Suppressor macrophage treated with lipopolysaccharide for 1 hour (primary cell): ENCODE measurements at regions not wholly inside any gene's neighbourhood (a gene's known extent, or its start where the extent isn't known, plus 50 kb on each side); places are given as distances from the start of the nearest gene placed in this dataset.

Experiments used
- DNase-seq, 3 donors: peaks; one replicate each; pipeline ENCODE4 v3.0.0-alpha.2; 2020 to 2022

GRCh38 chr6:119627908-119628669 lies 278.5 kb upstream of the MAN1A1 start:
- peak in 2 of 3 donors; percentile 36 to 66 for DNase-seq

- DNase-seq: no peak
Observed at GRCh38 chr6:119626884-119627619, 277.5 kb upstream of the MAN1A1 start.

GRCh38 chr6:119620846-119621555 lies 271.4 kb upstream of the MAN1A1 start:
- no peak for DNase-seq

- DNase-seq: no peak
Observed at GRCh38 chr6:119614138-119614537, 264.6 kb upstream of the MAN1A1 start.

- DNase-seq: no peak
Observed at GRCh38 chr6:119612911-119613381, 263.4 kb upstream of the MAN1A1 start.

GRCh38 chr6:119612176-119612891 lies 262.8 kb upstream of the MAN1A1 start:
- no peak for DNase-seq

- no peak for DNase-seq
Observed at GRCh38 chr6:119610754-119611153, 261.2 kb upstream of the MAN1A1 start.

GRCh38 chr6:119610265-119610664 lies 260.7 kb upstream of the MAN1A1 start:
- DNase-seq: no peak

- no peak for DNase-seq
Observed at GRCh38 chr6:119609865-119610264, 260.3 kb upstream of the MAN1A1 start.

- no peak for DNase-seq
Observed at GRCh38 chr6:119608994-119609393, 259.4 kb upstream of the MAN1A1 start.

- DNase-seq: no peak
Observed at GRCh38 chr6:119604124-119604523, 254.6 kb upstream of the MAN1A1 start.

- no peak for DNase-seq
Observed at GRCh38 chr6:119603501-119603900, 253.9 kb upstream of the MAN1A1 start.

GRCh38 chr6:119602215-119603178 lies 252.9 kb upstream of the MAN1A1 start:
- peak; percentile 3 to 66 (median 41) for DNase-seq

GRCh38 chr6:119598883-119599282 lies 249.3 kb upstream of the MAN1A1 start:
- DNase-seq: no peak

- DNase-seq: no peak
Observed at GRCh38 chr6:119594907-119595306, 245.3 kb upstream of the MAN1A1 start.

- DNase-seq: no peak
Observed at GRCh38 chr6:119591235-119591634, 241.7 kb upstream of the MAN1A1 start.

- no peak for DNase-seq
Observed at GRCh38 chr6:119590066-119590465, 240.5 kb upstream of the MAN1A1 start.

- DNase-seq: peak; percentile 15 to 29 (median 15)
Observed at GRCh38 chr6:119587537-119587936, 238.0 kb upstream of the MAN1A1 start.

- DNase-seq: peak; percentile 11 to 36 (median 19)
Observed at GRCh38 chr6:119586250-119586882, 236.8 kb upstream of the MAN1A1 start.

- DNase-seq: no peak
Observed at GRCh38 chr6:119584088-119584487, 234.5 kb upstream of the MAN1A1 start.

- no peak for DNase-seq
Observed at GRCh38 chr6:119581220-119581619, 231.7 kb upstream of the MAN1A1 start.
